Activated CD8-positive, alpha-beta T cell treated with anti-CD3 and anti-CD28 coated beads for 36 hours (primary cell): ENCODE measurements at regions not wholly inside any gene's neighbourhood (a gene's known extent, or its start where the extent isn't known, plus 50 kb on each side); places are given as distances from the start of the nearest gene placed in this dataset.

ENCODE experiments used
- ATAC-seq: fragments of 200-7000 bp; cut with Tn5 transposase; one replicate; pipeline ENCODE4 v1.10.0; 2021; ENCODE audit warnings: mild to moderate bottlenecking, moderate library complexity
- CTCF ChIA-PET: fragments of 350-600 bp; sonication (Branson Sonifier 250); formaldehyde crosslinking; loops from one replicate; lab custom pipeline; 2021; ENCODE audit warnings: antibody characterized with exemption; lab: Charles Lee
- POLR2A ChIA-PET: fragments of 350-600 bp; sonication (Branson Sonifier 250); formaldehyde crosslinking; loops from one replicate; lab custom pipeline; 2021; ENCODE audit warnings: antibody characterized with exemption; lab: Charles Lee
- DNase-seq: peaks from one replicate; pipeline ENCODE4 v3.0.0-alpha.2; 2020
- H3K27ac Mint-ChIP-seq: one replicate; pipeline ENCODE4 v1.8.0; 2021; ENCODE audit warnings: mild to moderate bottlenecking, mixed read lengths
- H3K27me3 Mint-ChIP-seq: one replicate; pipeline ENCODE4 v1.8.0; 2021; ENCODE audit warnings: mixed read lengths
- H3K36me3 Mint-ChIP-seq: one replicate; pipeline ENCODE4 v1.8.0; 2021; ENCODE audit warnings: low read depth, mixed read lengths
- H3K4me1 Mint-ChIP-seq: one replicate; pipeline ENCODE4 v1.8.0; 2021; ENCODE audit warnings: low read depth, mixed read lengths
- H3K4me3 Mint-ChIP-seq: one replicate; pipeline ENCODE4 v1.8.0; 2021; ENCODE audit warnings: mild to moderate bottlenecking, moderate library complexity, mixed read lengths
- H3K9me3 Mint-ChIP-seq: one replicate; pipeline ENCODE4 v1.8.0; 2021; ENCODE audit warnings: mixed read lengths
- intact Hi-C: fragments of 100-400 bp; cut with micrococcal nuclease; formaldehyde crosslinking; loops from one replicate; pipeline ENCODE4 v1.10.0; 2022
- TF ChIP-seq, protein P1 (sequence below): fragments of 200-600 bp; IDR thresholded peaks from one replicate; pipeline ENCODE4 v1.8.0; 2022; ENCODE audit warnings: antibody characterized with exemption, mild to moderate bottlenecking

DNA sequence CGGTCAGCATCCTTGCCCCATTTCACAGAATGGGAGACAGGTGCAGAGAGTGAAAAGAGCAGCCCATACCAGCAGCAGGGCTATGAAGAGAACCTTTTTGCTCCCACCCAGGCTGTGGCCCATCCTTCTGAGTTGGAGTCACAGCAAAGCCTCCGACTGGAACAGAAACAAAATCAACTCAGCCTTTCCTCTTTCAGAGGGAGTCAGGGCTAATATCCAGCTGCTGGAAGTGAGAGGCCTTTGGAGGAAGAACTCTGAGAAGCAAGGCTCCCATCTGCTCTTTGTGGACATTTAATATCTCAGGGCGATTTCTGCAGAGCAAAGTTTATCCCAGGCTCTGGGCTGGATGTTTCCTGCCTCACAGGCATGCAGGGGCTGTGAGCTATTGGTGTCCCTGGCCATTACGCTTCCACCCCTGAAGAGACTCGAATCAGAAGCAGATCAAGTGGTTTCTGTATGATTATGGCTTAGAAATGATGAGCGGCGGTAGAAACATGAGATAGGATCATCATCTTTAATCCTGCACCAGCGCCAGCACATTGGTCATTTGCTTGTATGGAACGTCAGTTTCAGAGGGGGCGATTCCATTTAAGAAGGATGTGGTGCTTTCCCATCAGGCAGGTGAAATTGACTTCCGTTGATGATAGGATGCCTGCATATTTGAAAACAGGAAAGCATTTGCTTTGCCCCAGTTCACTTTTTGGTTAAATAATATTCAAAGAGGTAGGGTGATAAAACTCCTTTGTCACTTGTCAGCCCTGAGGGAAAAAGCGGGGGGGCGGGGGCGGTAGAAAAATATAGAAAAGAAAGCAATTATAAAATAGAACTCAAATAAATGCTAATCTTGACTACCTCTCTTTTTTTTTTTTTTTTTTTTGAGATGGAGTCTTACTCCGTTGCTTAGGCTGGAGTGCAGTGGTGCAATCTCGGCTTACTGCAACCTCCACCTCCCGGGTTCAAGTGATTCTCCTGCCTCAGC lies 152.4 kb downstream of the LRRC30 start:
- Mint-ChIP-seq H3K27ac (no peak overlapping the region), H3K4me1 (no peaks in the 10 kb centered on the region), H3K9me3 (peaks cover 2% of the 10 kb centered on the region), H3K27me3 (no peaks in the 10 kb centered on the region), H3K36me3 (no peaks in the 10 kb centered on the region), H3K4me3 (no peak overlapping the region)
- POLR2A ChIA-PET = no interaction called here
- intact Hi-C loops = no loop called here
- DNase-seq (no peak), ATAC-seq (no peak)
- TF ChIP-seq, protein P1, sequence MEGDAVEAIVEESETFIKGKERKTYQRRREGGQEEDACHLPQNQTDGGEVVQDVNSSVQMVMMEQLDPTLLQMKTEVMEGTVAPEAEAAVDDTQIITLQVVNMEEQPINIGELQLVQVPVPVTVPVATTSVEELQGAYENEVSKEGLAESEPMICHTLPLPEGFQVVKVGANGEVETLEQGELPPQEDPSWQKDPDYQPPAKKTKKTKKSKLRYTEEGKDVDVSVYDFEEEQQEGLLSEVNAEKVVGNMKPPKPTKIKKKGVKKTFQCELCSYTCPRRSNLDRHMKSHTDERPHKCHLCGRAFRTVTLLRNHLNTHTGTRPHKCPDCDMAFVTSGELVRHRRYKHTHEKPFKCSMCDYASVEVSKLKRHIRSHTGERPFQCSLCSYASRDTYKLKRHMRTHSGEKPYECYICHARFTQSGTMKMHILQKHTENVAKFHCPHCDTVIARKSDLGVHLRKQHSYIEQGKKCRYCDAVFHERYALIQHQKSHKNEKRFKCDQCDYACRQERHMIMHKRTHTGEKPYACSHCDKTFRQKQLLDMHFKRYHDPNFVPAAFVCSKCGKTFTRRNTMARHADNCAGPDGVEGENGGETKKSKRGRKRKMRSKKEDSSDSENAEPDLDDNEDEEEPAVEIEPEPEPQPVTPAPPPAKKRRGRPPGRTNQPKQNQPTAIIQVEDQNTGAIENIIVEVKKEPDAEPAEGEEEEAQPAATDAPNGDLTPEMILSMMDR = no peak
- CTCF ChIA-PET = no interaction called here

DNA sequence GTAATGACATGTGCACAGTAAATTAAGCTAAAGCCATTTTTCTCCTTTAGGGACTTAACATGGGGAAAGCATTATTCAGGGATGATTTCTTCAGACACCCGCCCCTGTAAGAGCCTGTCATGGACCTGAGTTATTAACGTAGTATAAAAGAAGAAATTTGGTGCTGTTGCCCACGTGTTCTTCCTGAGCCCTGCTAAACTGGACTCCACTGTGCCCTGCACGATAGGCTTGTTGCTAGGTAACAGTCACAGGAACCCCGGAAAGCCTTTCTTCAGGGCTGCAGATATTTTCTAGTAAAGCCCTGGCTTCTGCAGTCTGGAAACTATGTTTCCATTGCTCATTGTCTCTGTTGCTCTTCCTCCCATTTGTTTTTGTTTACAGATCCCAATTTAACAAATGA lies 157.9 kb downstream of the LRRC30 start:
- CTCF ChIA-PET = no interaction called here
- Mint-ChIP-seq H3K36me3 (no peaks in the 10 kb centered on the region), H3K27me3 (no peaks in the 10 kb centered on the region), H3K27ac (no peak overlapping the region), H3K4me3 (no peak overlapping the region), H3K4me1 (no peaks in the 10 kb centered on the region), H3K9me3 (no peaks in the 10 kb centered on the region)
- intact Hi-C loops = no loop called here
- DNase-seq (no peak), ATAC-seq (no peak)
- POLR2A ChIA-PET = interaction anchor here (0.6 kb wide), 1 partner anchor 84 kb away, joined by 4 read pairs; no protein-coding TSS in a partner anchor
- TF ChIP-seq, protein P1 = no peak

DNA sequence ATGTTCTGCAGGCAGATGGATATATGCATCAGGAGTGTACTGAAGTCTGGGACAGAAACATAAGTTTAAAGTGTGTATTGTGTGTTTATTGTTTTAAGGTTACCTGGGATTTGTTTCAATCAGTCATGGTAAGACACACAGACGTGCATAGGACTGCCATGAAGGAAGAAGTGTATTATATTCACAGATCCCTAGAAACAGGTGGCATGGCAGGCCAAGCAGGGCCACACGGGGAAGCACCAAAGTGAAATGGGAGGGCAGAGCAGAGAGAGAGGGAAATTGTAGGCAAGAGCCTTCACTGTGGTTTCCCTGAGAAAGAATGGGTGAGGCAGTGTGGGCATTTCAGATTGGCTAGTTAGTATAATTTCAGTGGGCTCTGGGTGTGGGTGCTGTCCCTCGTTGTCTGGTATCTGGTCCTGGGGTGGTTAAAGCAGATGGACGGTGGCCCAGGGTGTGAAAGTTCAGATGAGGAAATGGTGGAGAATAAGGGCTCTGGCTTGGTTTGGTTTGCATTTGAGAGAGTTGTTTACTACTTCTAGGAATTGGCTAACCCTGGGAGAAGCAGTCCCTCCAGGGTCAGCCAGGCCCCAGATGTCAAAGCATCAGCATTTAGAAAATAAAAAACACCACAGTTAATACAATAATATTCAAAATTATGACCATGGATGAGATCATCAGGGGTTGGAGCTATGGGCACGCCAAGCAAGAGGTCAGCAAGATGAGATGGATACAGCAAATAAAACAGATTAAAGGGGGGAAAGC lies 160.0 kb downstream of the LRRC30 start:
- Mint-ChIP-seq H3K9me3 (no peaks in the 10 kb centered on the region), H3K4me1 (no peaks in the 10 kb centered on the region), H3K4me3 (no peak overlapping the region), H3K27me3 (no peaks in the 10 kb centered on the region), H3K36me3 (no peaks in the 10 kb centered on the region), H3K27ac (no peak overlapping the region)
- no peak for DNase-seq
- ChIA-PET POLR2A (interaction anchor here (0.7 kb wide), 1 partner anchor 236 kb away, joined by 3 read pairs; no protein-coding TSS in a partner anchor), CTCF (no interaction called here)
- no peak for ATAC-seq
- intact Hi-C loops = no loop called here
- TF ChIP-seq, protein P1 = no peak

DNA sequence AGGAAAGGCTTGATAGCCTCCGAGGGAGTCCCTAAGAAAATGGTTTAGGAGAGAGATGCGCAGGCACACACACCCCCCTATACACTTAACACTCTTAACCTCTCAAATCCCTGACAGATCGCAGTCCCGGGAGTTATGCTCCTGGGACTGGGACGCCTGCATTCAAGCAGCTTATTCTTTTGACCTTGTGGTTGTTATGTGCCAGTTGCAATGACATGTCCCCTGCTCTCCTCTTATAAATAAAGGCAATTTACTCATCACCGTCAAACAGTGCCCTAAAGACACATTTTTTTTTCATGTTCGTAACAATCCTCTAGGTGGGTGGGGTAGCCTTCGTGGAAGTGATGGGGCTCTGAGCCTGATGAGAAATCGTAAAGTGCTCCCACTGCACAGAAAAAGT lies 162.2 kb downstream of the LRRC30 start:
- POLR2A ChIA-PET = no interaction called here
- no peak for ATAC-seq
- CTCF ChIA-PET = no interaction called here

More for the DNA sequence above, 162.2 kb downstream of the LRRC30 start:
- DNase-seq = no peak
- H3K36me3 Mint-ChIP-seq = no peaks in the 10 kb centered on the region
- H3K27me3 Mint-ChIP-seq = no peaks in the 10 kb centered on the region
- TF ChIP-seq, protein P1 = no peak
- no peaks in the 10 kb centered on the region for H3K4me1 Mint-ChIP-seq
- no peak overlapping the region for H3K27ac Mint-ChIP-seq
- no peak overlapping the region for H3K4me3 Mint-ChIP-seq
- intact Hi-C loops = no loop called here
- peaks cover under 1% of the 10 kb centered on the region for H3K9me3 Mint-ChIP-seq
